HG03565 (cell line): ENCODE measurements at regions not wholly inside any gene's neighbourhood (a gene's known extent, or its start where the extent isn't known, plus 50 kb on each side); places are given as distances from the start of the nearest gene placed in this dataset.
"Not testable (repeated sequence)": the region's sequence is repeated elsewhere in the genome, so short reads cannot be mapped to it uniquely, and the experiment has no call there.

Source experiments
- ATAC-seq: cut with Tn5 transposase; IDR thresholded peaks from one replicate; pipeline ENCODE4 v1.9.1; 2021; ENCODE audit warnings: mild to moderate bottlenecking, moderate library complexity; ENCODE audit not compliant: unreplicated experiment

- ATAC-seq = no peak
Observed at GRCh38 chr12:68478516-68479260, 132.0 kb upstream of the RAP1B start.

DNA sequence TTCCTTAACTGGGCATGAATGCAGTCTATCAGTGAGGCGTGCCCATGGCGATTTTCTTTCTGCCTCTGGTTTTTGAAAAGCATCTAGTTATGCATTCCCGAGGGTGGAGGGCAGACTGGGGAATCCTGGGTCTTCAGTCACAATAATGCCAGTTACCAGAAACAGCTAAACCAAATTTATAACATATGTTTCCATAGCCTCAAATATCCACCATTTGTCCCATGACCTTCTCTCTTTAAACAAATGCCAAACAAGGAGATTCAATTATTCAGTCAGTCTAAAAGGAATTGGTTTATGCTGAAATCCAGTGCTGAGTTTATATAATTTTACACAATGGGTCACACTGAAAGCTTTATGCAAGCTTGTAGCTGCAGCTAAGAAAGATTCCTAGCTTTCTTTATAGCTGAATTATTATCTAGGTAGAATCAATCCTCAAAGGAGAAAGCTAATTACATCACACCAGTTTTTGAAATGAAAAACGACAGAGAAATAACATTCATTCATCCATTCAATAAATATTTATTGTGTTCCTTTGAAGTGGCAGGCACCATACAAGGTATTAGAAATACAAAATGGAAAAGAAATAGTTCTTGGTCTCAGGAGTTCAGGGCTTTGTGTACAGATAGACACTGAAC, 131.3 kb upstream of the RAP1B start:
- ATAC-seq = no peak

DNA sequence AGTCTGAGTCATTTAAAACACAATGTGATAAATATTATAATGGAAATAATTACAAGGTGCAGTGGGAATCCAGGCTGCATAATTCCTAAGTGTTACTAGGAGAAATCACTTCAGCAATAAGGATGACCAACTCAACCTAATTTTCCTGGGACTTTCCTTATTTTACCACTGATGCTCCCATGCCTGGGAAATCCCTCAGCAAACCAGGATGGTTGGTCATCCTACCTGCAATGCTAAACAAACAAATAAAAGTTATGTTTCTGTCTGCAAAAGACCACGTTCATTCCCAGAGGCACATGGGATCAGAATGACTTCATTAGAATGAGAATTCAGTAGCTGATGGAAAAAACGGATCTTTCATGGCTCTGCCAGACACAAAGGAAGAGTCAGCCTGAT, 130.8 kb upstream of the RAP1B start:
- no peak for ATAC-seq

DNA sequence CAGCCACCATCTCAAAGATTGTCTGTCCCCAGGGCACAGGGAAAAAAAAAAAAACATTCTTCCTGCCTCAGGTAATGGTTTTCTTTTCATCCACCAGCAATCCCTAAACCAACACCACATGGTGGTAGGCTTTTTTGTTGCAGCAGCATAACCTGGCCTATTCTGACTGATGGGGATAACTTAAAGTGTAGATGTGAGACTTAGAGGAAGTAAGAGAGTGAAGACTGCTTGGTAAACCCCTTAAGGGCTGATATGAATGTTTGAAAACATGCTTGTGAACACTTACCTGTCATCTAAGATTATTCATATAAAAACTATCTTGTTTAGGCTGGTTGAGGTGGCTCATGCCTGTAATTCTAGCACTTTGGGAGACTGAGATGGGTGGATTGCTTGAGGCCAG, 130.2 kb upstream of the RAP1B start:
- ATAC-seq = no peak

GRCh38 chr12:68481181-68481941, 129.3 kb upstream of the RAP1B start:
- no peak for ATAC-seq

GRCh38 chr12:68482014-68482413, 128.7 kb upstream of the RAP1B start:
- ATAC-seq = no peak

DNA sequence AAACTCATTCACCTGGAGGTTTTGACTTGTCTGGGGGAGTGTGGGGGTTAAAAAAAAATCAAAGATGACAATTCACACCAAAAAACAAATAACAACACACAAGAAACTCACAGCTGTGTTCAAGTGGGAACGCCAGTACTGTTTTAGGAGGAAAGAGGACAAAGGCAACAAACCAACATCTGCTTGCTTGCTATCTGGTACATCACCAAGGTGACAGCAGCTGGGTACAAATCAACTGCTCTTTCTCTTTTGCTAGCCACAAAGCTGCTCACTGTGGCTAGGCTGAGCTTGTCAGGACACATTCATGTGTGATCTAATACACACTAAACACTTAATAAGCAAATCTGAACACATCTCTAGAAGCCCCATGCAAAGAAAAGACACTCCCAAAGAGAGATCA, 128.0 kb upstream of the RAP1B start:
- ATAC-seq = peak; percentile 68

- no peak for ATAC-seq
Observed at GRCh38 chr12:68483592-68484383, 126.9 kb upstream of the RAP1B start.

- ATAC-seq = not testable (repeated sequence)
Observed at GRCh38 chr12:68484578-68484977, 126.1 kb upstream of the RAP1B start.

DNA sequence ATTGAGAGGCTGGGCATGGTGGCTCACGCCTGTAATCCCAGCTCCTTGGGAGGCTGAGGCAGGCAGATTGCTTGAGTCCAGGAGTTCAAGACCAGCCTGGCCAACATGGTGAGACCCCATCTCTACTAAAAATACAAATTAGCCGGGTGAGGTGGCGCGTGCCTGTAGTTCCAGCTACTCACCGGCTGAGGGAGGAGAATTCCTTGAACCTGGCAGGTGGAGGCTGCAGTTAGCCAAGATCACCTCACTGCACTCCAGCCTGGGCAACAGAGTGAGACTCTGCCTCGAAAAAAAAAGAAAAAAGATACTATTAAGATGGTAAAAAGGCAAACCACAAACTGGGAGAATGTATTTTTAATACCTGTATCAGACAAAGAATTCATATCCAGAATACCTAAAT, 124.2 kb upstream of the RAP1B start:
- ATAC-seq = not testable (repeated sequence)

DNA sequence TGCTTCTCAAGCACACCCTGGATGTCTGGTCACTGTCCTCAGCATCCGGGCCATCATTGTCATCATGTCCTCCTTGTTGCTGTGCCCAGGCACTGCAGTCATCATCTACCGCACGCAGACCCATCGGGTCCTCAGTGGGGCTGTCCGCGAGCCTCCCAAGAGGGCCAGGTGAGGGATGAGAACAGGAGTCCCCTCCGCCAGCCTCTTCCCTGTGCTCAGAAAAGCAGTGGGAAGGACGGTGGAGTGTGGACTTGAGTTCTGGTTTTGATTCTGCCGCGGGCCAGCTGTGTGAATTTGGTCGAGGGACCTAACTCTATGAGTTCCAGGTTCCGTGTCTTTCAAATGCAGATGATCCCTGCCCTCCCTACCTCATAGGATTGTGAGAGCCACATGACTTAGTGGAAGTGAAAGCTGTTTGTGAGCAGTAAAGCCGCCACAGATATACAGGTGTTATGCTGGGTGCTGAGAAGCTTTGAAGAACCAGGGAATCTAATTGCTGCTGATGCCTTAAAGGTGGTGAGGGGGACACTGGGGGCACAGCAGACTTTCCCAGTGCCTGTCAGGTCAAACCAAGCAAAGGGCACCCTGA, 122.9 kb upstream of the RAP1B start:
- ATAC-seq = no peak

- ATAC-seq = no peak
Observed at GRCh38 chr12:68489273-68489672, 121.4 kb upstream of the RAP1B start.

DNA sequence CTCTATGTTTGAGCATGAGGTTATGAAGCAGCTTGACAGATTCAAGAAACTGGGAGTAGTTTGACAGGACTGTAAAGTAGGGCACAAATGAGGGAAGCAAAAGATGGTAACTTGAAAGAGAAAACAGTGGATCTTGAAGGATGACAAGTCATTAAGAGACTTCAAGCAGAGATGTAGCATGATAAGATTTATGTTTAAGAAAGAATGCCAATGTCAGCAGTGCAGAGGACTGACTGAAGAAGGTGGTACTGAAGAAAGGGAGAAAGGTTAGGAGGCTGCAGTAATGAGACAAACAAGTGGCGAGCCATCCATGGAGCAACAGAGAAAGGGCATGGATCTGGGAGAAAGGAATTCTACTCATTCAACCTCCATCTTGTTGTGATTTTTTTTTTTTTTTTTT, 120.2 kb upstream of the RAP1B start:
- no peak for ATAC-seq

GRCh38 chr12:68491204-68491960, 119.3 kb upstream of the RAP1B start:
- no peak for ATAC-seq

GRCh38 chr12:68495336-68496070, 115.2 kb upstream of the RAP1B start:
- no peak for ATAC-seq

- ATAC-seq = peak; percentile 42
Observed at GRCh38 chr12:68497107-68497506, 113.6 kb upstream of the RAP1B start.

GRCh38 chr12:68497702-68498101, 113.0 kb upstream of the RAP1B start:
- ATAC-seq = no peak

- no peak for ATAC-seq
Observed at GRCh38 chr12:68498736-68499135, 112.0 kb upstream of the RAP1B start.

GRCh38 chr12:68499616-68500015, 111.1 kb upstream of the RAP1B start:
- no peak for ATAC-seq
